ENCODE measurements at regions not wholly inside any gene's neighbourhood (a gene's known extent, or its start where the extent isn't known, plus 50 kb on each side); places are given as distances from the start of the nearest gene placed in this dataset.

GRCh38 chr10:35765996-35766395 is 123.9 kb upstream of the FZD8 start:
- no peak for TF ChIP-seq CTCF (IDR thresholded peaks at IDR 0.05)
- Mint-ChIP-seq H3K9me3 (no peaks in the 10 kb centered on the region), H3K4me1 (ENCODE audit: low read depth) (no peaks in the 10 kb centered on the region), H3K27me3 (peaks cover 2% of the 10 kb centered on the region), H3K27ac (no peak overlapping the region), H3K36me3 (ENCODE audit: low read depth) (no peaks in the 10 kb centered on the region), H3K4me3 (no peak overlapping the region)
- DNase-seq (no peak), ATAC-seq (no peak)
- intact Hi-C loops (cut with micrococcal nuclease) = no loop called here
- ChIA-PET POLR2A (no interaction called here), CTCF (no interaction called here)

GRCh38 chr10:35765066-35765527 is 123.0 kb upstream of the FZD8 start:
- intact Hi-C loops (cut with micrococcal nuclease) = no loop called here
- H3K9me3 Mint-ChIP-seq = no peaks in the 10 kb centered on the region
- no peak overlapping the region for H3K4me3 Mint-ChIP-seq
- no peak for ATAC-seq
- DNase-seq = no peak
- H3K36me3 Mint-ChIP-seq (ENCODE audit: low read depth) = no peaks in the 10 kb centered on the region
- H3K27ac Mint-ChIP-seq = no peak overlapping the region
- ChIA-PET CTCF (no interaction called here), POLR2A (no interaction called here)
- TF ChIP-seq CTCF (IDR thresholded peaks at IDR 0.05) = no peak
- H3K27me3 Mint-ChIP-seq = peaks cover 2% of the 10 kb centered on the region
- no peaks in the 10 kb centered on the region for H3K4me1 Mint-ChIP-seq (ENCODE audit: low read depth)

- Mint-ChIP-seq H3K27ac (no peak overlapping the region), H3K27me3 (peaks cover 2% of the 10 kb centered on the region), H3K36me3 (ENCODE audit: low read depth) (no peaks in the 10 kb centered on the region), H3K4me3 (no peak overlapping the region), H3K9me3 (peaks cover 2% of the 10 kb centered on the region), H3K4me1 (ENCODE audit: low read depth) (no peaks in the 10 kb centered on the region)
- no peak for TF ChIP-seq CTCF (IDR thresholded peaks at IDR 0.05)
- ATAC-seq (no peak), DNase-seq (no peak)
- POLR2A ChIA-PET = no interaction called here
- intact Hi-C loops (cut with micrococcal nuclease) = no loop called here
- CTCF ChIA-PET = no interaction called here
Observed at GRCh38 chr10:35762311-35763030, 120.4 kb upstream of the FZD8 start.

- ChIA-PET CTCF (no interaction called here), POLR2A (no interaction called here)
- Mint-ChIP-seq H3K9me3 (peaks cover 2% of the 10 kb centered on the region), H3K36me3 (ENCODE audit: low read depth) (no peaks in the 10 kb centered on the region), H3K27ac (no peak overlapping the region), H3K4me1 (ENCODE audit: low read depth) (no peaks in the 10 kb centered on the region), H3K4me3 (no peak overlapping the region), H3K27me3 (no peaks in the 10 kb centered on the region)
- no peak for ATAC-seq
- TF ChIP-seq CTCF (IDR thresholded peaks at IDR 0.05) = no peak
- intact Hi-C loops (cut with micrococcal nuclease) = no loop called here
- DNase-seq = no peak
Observed at GRCh38 chr10:35758076-35758475, 116.0 kb upstream of the FZD8 start.

GRCh38 chr10:35754519-35754918 is 112.4 kb upstream of the FZD8 start:
- Mint-ChIP-seq H3K9me3 (peaks cover 2% of the 10 kb centered on the region), H3K4me1 (ENCODE audit: low read depth) (no peaks in the 10 kb centered on the region), H3K27me3 (no peaks in the 10 kb centered on the region), H3K4me3 (no peak overlapping the region), H3K27ac (no peak overlapping the region), H3K36me3 (ENCODE audit: low read depth) (no peaks in the 10 kb centered on the region)
- DNase-seq (no peak), ATAC-seq (no peak)
- no peak for TF ChIP-seq CTCF (IDR thresholded peaks at IDR 0.05)
- ChIA-PET CTCF (no interaction called here), POLR2A (no interaction called here)
- intact Hi-C loops (cut with micrococcal nuclease) = no loop called here
